ENCODE measurements at regions not wholly inside any gene's neighbourhood (a gene's known extent, or its start where the extent isn't known, plus 50 kb on each side); places are given as distances from the start of the nearest gene placed in this dataset.

GRCh38 chr5:73319036-73319435 lies 129.5 kb downstream of the FOXD1 start:
- TF ChIP-seq POLR2A (IDR thresholded peaks at IDR 0.05) (no peak), POLR2AphosphoS5 (IDR thresholded peaks at IDR 0.05) (no peak), CTCF (IDR thresholded peaks at IDR 0.05) (no peak)
- H3K4me1 ChIP-seq = no peaks in the 10 kb centered on the region
- intact Hi-C loops (cut with DNase I; ENCODE audit: low total_unique reads) = no loop called here

GRCh38 chr5:73318308-73318719 lies 130.3 kb downstream of the FOXD1 start:
- H3K27me3 ChIP-seq = peaks cover 0 to 7% of the 10 kb centered on the region in 2 donors

More at GRCh38 chr5:73319036-73319435, 129.5 kb downstream of the FOXD1 start:
- Histone ChIP-seq H3K4me3 (no peak overlapping the region), H3K27me3 (peaks cover 0 to 7% of the 10 kb centered on the region in 2 donors), H3K27ac (no peak overlapping the region), H3K9me3 (no peaks in the 10 kb centered on the region), H3K36me3 (no peaks in the 10 kb centered on the region)
- no peak for DNase-seq (ENCODE audit: low spot score in 2 of 2)

GRCh38 chr5:73317523-73317922 lies 131.1 kb downstream of the FOXD1 start:
- Histone ChIP-seq H3K9me3 (no peaks in the 10 kb centered on the region), H3K36me3 (no peaks in the 10 kb centered on the region), H3K27me3 (peaks cover 0 to 7% of the 10 kb centered on the region in 2 donors), H3K4me1 (no peaks in the 10 kb centered on the region), H3K4me3 (no peak overlapping the region), H3K27ac (no peak overlapping the region)
- DNase-seq (ENCODE audit: low spot score in 2 of 2) = no peak
- intact Hi-C loops (cut with DNase I; ENCODE audit: low total_unique reads) = no loop called here
- TF ChIP-seq CTCF (IDR thresholded peaks at IDR 0.05) = no peak
- TF ChIP-seq POLR2AphosphoS5 (IDR thresholded peaks at IDR 0.05) = no peak
- TF ChIP-seq POLR2A (IDR thresholded peaks at IDR 0.05) = no peak

More at GRCh38 chr5:73318308-73318719, 130.3 kb downstream of the FOXD1 start:
- intact Hi-C loops (cut with DNase I; ENCODE audit: low total_unique reads) = no loop called here
- Histone ChIP-seq H3K27ac (no peak overlapping the region), H3K4me1 (no peaks in the 10 kb centered on the region), H3K9me3 (no peaks in the 10 kb centered on the region), H3K4me3 (no peak overlapping the region), H3K36me3 (no peaks in the 10 kb centered on the region)
- DNase-seq (ENCODE audit: low spot score in 2 of 2) = no peak
- TF ChIP-seq POLR2AphosphoS5 (IDR thresholded peaks at IDR 0.05) (no peak), POLR2A (IDR thresholded peaks at IDR 0.05) (no peak), CTCF (IDR thresholded peaks at IDR 0.05) (no peak)

- Histone ChIP-seq H3K4me3 (no peak overlapping the region), H3K36me3 (no peaks in the 10 kb centered on the region), H3K27ac (no peak overlapping the region), H3K9me3 (no peaks in the 10 kb centered on the region), H3K27me3 (peaks cover 0 to 7% of the 10 kb centered on the region in 2 donors), H3K4me1 (no peaks in the 10 kb centered on the region)
- TF ChIP-seq POLR2AphosphoS5 (IDR thresholded peaks at IDR 0.05) = no peak
- TF ChIP-seq POLR2A (IDR thresholded peaks at IDR 0.05) = no peak
- no peak for TF ChIP-seq CTCF (IDR thresholded peaks at IDR 0.05)
- no peak for DNase-seq (ENCODE audit: low spot score in 2 of 2)
- intact Hi-C loops (cut with DNase I; ENCODE audit: low total_unique reads) = no loop called here
Measured at GRCh38 chr5:73314395-73315257, 134.0 kb downstream of the FOXD1 start.

GRCh38 chr5:73312872-73313510 lies 135.6 kb downstream of the FOXD1 start:
- TF ChIP-seq POLR2AphosphoS5 (IDR thresholded peaks at IDR 0.05) = no peak
- TF ChIP-seq POLR2A (IDR thresholded peaks at IDR 0.05) = no peak
- TF ChIP-seq CTCF (IDR thresholded peaks at IDR 0.05) = no peak
- H3K9me3 ChIP-seq = no peaks in the 10 kb centered on the region
- no peaks in the 10 kb centered on the region for H3K36me3 ChIP-seq
- H3K4me1 ChIP-seq = no peaks in the 10 kb centered on the region
- DNase-seq (ENCODE audit: low spot score in 2 of 2) = no peak
- peaks cover 0 to 7% of the 10 kb centered on the region in 2 donors for H3K27me3 ChIP-seq
- intact Hi-C loops (cut with DNase I; ENCODE audit: low total_unique reads) = no loop called here
- H3K4me3 ChIP-seq = no peak overlapping the region
- H3K27ac ChIP-seq = no peak overlapping the region

All from breast epithelium (tissue), 4 donors.